ENCODE measurements at regions not wholly inside any gene's neighbourhood (a gene's known extent, or its start where the extent isn't known, plus 50 kb on each side); places are given as distances from the start of the nearest gene placed in this dataset.
"Not testable (repeated sequence)": the region's sequence is repeated elsewhere in the genome, so short reads cannot be mapped to it uniquely, and the experiment has no call there.

- TF ChIP-seq REST (IDR thresholded peaks at IDR 0.05; ENCODE audit: insufficient read depth in 1 of 2, low read depth in 2 of 2, low read length in 1 of 2); POLR2AphosphoS5 (IDR thresholded peaks at IDR 0.05; ENCODE audit: low read depth, low read length): not testable (repeated sequence)
These were observed 96.5 kb downstream of the AASDHPPT start for GRCh38 chr11:106174003-106174402.
